ENCODE measurements at regions not wholly inside any gene's neighbourhood (a gene's known extent, or its start where the extent isn't known, plus 50 kb on each side); places are given as distances from the start of the nearest gene placed in this dataset.

DNA sequence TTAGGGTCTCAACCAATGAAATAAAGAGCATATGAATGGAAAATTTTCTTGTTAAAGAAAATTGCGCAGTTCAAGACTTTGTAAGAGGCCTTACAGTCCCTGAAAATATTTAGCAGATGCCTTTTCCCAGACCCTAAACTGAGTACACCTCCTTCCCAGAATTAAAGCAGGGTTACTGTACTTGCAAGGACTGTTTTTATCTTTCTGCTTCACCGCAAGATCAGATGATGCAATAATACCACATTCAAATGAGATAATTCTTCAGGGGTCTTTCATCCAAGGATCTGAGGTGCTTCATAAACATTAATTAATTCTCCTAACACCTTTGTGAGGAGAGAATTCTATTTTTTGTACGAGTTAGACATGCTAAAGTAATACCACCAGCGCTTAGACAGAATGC lies 1071.8 kb upstream of the PIK3C3 start:
- Histone ChIP-seq H3K9me3 (no peaks in the 10 kb centered on the region), H3K27ac (no peak overlapping the region), H3K4me1 (no peaks in the 10 kb centered on the region), H3K27me3 (no peaks in the 10 kb centered on the region), H3K36me3 (no peaks in the 10 kb centered on the region), H3K4me3 (no peak overlapping the region)
- 72 to 77% methylated on average over 4 of the region's 4 CpGs for WGBS, 2 donors
- intact Hi-C loops (cut with DNase I): no loop called here
- DNase-seq: no peak
- no peak for TF ChIP-seq POLR2AphosphoS5 (IDR thresholded peaks at IDR 0.05)
- TF ChIP-seq EP300 (IDR thresholded peaks at IDR 0.05): no peak
- TF ChIP-seq, protein P1, sequence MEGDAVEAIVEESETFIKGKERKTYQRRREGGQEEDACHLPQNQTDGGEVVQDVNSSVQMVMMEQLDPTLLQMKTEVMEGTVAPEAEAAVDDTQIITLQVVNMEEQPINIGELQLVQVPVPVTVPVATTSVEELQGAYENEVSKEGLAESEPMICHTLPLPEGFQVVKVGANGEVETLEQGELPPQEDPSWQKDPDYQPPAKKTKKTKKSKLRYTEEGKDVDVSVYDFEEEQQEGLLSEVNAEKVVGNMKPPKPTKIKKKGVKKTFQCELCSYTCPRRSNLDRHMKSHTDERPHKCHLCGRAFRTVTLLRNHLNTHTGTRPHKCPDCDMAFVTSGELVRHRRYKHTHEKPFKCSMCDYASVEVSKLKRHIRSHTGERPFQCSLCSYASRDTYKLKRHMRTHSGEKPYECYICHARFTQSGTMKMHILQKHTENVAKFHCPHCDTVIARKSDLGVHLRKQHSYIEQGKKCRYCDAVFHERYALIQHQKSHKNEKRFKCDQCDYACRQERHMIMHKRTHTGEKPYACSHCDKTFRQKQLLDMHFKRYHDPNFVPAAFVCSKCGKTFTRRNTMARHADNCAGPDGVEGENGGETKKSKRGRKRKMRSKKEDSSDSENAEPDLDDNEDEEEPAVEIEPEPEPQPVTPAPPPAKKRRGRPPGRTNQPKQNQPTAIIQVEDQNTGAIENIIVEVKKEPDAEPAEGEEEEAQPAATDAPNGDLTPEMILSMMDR (IDR thresholded peaks at IDR 0.05): no peak
- no peak for TF ChIP-seq POLR2A (IDR thresholded peaks at IDR 0.05)

DNA sequence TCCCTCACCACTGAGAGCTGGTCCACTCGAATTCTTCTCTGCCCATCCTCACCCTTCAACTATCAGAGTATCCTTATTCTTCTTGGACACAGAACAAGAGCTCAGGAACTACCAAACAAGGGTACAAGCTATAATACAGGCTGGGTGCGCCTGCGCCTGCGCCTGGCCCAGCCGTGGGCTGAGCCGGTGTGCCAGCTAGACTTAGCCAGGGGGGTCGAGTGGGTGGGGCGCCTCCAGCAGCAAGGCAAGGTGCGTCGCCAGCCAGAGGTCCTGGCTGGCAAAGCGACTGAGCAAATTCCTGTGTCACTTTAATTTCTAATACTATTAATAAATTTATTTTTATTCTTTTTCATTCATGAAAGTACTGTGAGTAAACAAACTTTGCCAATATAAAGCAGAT lies 1072.6 kb upstream of the PIK3C3 start:
- no peaks in the 10 kb centered on the region for H3K4me1 ChIP-seq
- no peaks in the 10 kb centered on the region for H3K36me3 ChIP-seq
- TF ChIP-seq EP300 (IDR thresholded peaks at IDR 0.05) (no peak), POLR2A (IDR thresholded peaks at IDR 0.05) (no peak), POLR2AphosphoS5 (IDR thresholded peaks at IDR 0.05) (no peak)
- TF ChIP-seq, protein P1 (IDR thresholded peaks at IDR 0.05): no peak
- intact Hi-C loops (cut with DNase I): no loop called here
- no peaks in the 10 kb centered on the region for H3K9me3 ChIP-seq
- no peaks in the 10 kb centered on the region for H3K27me3 ChIP-seq
- WGBS, 2 donors: 74 to 84% methylated on average over 11 of the region's 11 CpGs
- DNase-seq: no peak
- no peak overlapping the region for H3K4me3 ChIP-seq
- H3K27ac ChIP-seq: no peak overlapping the region

DNA sequence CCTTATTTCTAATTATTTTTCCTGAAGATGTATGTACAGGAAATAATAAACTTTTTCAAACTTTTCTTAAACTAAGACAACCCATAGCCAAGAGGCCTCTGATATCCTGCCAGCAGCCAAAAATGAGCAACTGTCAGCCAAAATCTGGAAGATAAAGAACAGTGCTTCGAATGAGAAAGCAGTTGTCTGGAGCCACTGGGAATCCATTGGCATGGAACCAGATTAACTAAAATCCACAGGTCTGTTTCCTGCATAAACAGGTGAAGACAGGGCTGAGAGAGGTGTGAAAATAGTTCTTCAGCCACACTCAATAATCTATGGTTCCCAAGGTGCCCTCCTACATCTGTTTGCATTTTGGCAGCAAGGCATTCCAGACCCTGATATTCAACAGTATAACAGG lies 1076.7 kb upstream of the PIK3C3 start:
- H3K27ac ChIP-seq: no peak overlapping the region
- DNase-seq: no peak
- H3K4me1 ChIP-seq: no peaks in the 10 kb centered on the region
- no peaks in the 10 kb centered on the region for H3K36me3 ChIP-seq
- no peaks in the 10 kb centered on the region for H3K27me3 ChIP-seq
- intact Hi-C loops (cut with DNase I): no loop called here
- TF ChIP-seq, protein P1 (IDR thresholded peaks at IDR 0.05): no peak
- no peak for TF ChIP-seq POLR2A (IDR thresholded peaks at IDR 0.05)
- TF ChIP-seq POLR2AphosphoS5 (IDR thresholded peaks at IDR 0.05): no peak
- TF ChIP-seq EP300 (IDR thresholded peaks at IDR 0.05): no peak
- no peaks in the 10 kb centered on the region for H3K9me3 ChIP-seq
- H3K4me3 ChIP-seq: no peak overlapping the region
- WGBS, 2 donors: 63 to 65% methylated on average over 1 of the region's 1 CpG

DNA sequence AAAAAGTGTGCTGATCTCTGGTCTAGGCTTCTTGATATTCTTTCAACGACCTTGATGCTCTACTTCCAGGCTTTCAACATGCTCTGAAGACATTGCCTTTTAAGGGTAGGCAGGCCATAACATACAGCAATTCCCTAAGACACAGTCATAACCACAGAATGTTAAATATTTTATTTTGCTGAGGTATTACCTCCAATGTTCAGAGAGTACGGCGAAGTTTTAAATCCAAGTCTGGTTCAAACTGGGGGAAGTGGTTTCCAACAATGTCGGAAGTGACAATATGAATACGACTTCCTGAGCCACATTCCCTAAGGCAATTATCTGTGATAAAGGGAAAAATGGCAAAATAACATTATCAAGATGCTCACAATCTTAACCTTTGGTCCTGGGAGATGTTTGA lies 1077.9 kb upstream of the PIK3C3 start:
- no peak overlapping the region for H3K27ac ChIP-seq
- no peaks in the 10 kb centered on the region for H3K36me3 ChIP-seq
- no peak overlapping the region for H3K4me3 ChIP-seq
- intact Hi-C loops (cut with DNase I): no loop called here
- TF ChIP-seq POLR2AphosphoS5 (IDR thresholded peaks at IDR 0.05) (no peak), EP300 (IDR thresholded peaks at IDR 0.05) (no peak), POLR2A (IDR thresholded peaks at IDR 0.05) (no peak)
- TF ChIP-seq, protein P1 (IDR thresholded peaks at IDR 0.05): no peak
- H3K9me3 ChIP-seq: no peaks in the 10 kb centered on the region
- no peaks in the 10 kb centered on the region for H3K27me3 ChIP-seq
- no peaks in the 10 kb centered on the region for H3K4me1 ChIP-seq
- 69 to 80% methylated on average over 5 of the region's 5 CpGs for WGBS, 2 donors
- no peak for DNase-seq

DNA sequence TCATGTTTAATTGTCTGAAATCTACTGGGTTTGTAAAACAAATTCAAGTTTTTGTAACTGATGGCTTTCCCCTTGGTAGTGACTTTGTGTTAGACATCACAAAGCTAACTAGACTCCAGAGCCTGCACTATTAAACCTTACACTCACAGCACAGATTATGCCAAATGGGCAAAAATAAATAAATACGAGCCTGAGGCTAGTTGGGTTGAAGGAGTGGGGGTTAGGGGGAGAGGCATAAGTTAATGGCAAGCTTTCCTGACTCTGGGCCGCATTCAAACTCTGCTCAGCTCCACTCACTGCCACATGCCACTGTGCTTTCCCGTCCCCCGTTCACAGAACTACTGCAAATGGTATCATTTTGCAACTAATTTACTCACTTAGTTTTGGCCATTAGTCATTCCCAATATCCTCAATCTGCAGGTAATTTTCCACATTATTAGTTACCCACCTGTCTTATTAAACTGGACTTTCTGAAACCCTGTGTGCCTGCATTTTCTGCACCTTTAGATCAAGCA lies 1079.9 kb upstream of the PIK3C3 start:
- Histone ChIP-seq H3K27ac (no peak overlapping the region), H3K27me3 (no peaks in the 10 kb centered on the region), H3K4me3 (no peak overlapping the region), H3K36me3 (no peaks in the 10 kb centered on the region), H3K4me1 (no peaks in the 10 kb centered on the region), H3K9me3 (no peaks in the 10 kb centered on the region)
- TF ChIP-seq, protein P1 (IDR thresholded peaks at IDR 0.05): no peak
- TF ChIP-seq POLR2AphosphoS5 (IDR thresholded peaks at IDR 0.05) (no peak), POLR2A (IDR thresholded peaks at IDR 0.05) (no peak), EP300 (IDR thresholded peaks at IDR 0.05) (no peak)
- WGBS, 2 donors: 67 to 73% methylated on average over 4 of the region's 4 CpGs
- no peak for DNase-seq
- intact Hi-C loops (cut with DNase I): no loop called here

Data from sigmoid colon (tissue), 6 donors.